CD8-positive, alpha-beta memory T cell (primary cell): ENCODE measurements at regions not wholly inside any gene's neighbourhood (a gene's known extent, or its start where the extent isn't known, plus 50 kb on each side); places are given as distances from the start of the nearest gene placed in this dataset.

Source experiments
- CTCF ChIA-PET: fragments of 350-600 bp; sonication (Branson Sonifier 250); formaldehyde crosslinking; loops from one replicate; lab custom pipeline; 2021; ENCODE audit warnings: antibody characterized with exemption; lab: Charles Lee
- POLR2A ChIA-PET: fragments of 350-600 bp; sonication (Branson Sonifier 250); formaldehyde crosslinking; loops from one replicate; lab custom pipeline; 2021; ENCODE audit warnings: antibody characterized with exemption; lab: Charles Lee
- DNase-seq, 5 donors: peaks; one replicate each; pipeline versions ENCODE4 v3.0.0 to v3.0.0-alpha.2; 2020 to 2022; ENCODE audit warnings: mixed read lengths in 1 of 5
- H3K27ac ChIP-seq: one replicate; pipeline ENCODE4 v1.7.0; 2013; ENCODE audit warnings: low read depth, mild to moderate bottlenecking, low read length, moderate library complexity
- H3K27me3 ChIP-seq: 2 replicates; pipeline ENCODE4 v1.7.0; 2013; ENCODE audit warnings: low read length, mild to moderate bottlenecking; ENCODE audit not compliant: insufficient read depth, poor library complexity, severe bottlenecking
- H3K36me3 ChIP-seq: 2 replicates; pipeline ENCODE4 v1.7.0; 2013; ENCODE audit warnings: mild to moderate bottlenecking, low read length, moderate library complexity; ENCODE audit not compliant: insufficient read depth
- H3K4me1 ChIP-seq: 2 replicates; pipeline ENCODE4 v1.7.0; 2013; ENCODE audit warnings: mild to moderate bottlenecking, low read length, moderate library complexity; ENCODE audit not compliant: insufficient read depth
- H3K4me3 ChIP-seq: 2 replicates; pipeline ENCODE4 v1.7.0; 2013; ENCODE audit warnings: mild to moderate bottlenecking, low read length
- H3K9me3 ChIP-seq: 2 replicates; pipeline ENCODE4 v1.7.0; 2013; ENCODE audit warnings: mild to moderate bottlenecking, low read length
- H3K27ac Mint-ChIP-seq, 8 donors: one replicate each; pipeline ENCODE4 v1.8.0; 2020 to 2021; ENCODE audit warnings: mixed read lengths in 8 of 8, mild to moderate bottlenecking in 6 of 8, inconsistent platforms in 3 of 8, moderate library complexity in 3 of 8
- H3K27me3 Mint-ChIP-seq, 2 donors: one replicate each; pipeline ENCODE4 v1.8.0; 2020 to 2021; ENCODE audit warnings: mixed read lengths in 2 of 2, mild to moderate bottlenecking in 1 of 2, moderate library complexity in 1 of 2
- H3K36me3 Mint-ChIP-seq, 3 donors: one replicate each; pipeline ENCODE4 v1.8.0; 2020 to 2021; ENCODE audit warnings: mixed read lengths in 3 of 3, inconsistent platforms in 1 of 3, mild to moderate bottlenecking in 1 of 3
- H3K4me1 Mint-ChIP-seq, 3 donors: one replicate each; pipeline ENCODE4 v1.8.0; 2020 to 2021; ENCODE audit warnings: mixed read lengths in 3 of 3, inconsistent platforms in 1 of 3, mild to moderate bottlenecking in 1 of 3
- H3K4me3 Mint-ChIP-seq, 7 donors: one replicate each; pipeline ENCODE4 v1.8.0; 2020 to 2021; ENCODE audit warnings: mixed read lengths in 7 of 7, mild to moderate bottlenecking in 6 of 7, moderate library complexity in 4 of 7, inconsistent platforms in 2 of 7
- H3K9me3 Mint-ChIP-seq, 5 donors: one replicate each; pipeline ENCODE4 v1.8.0; 2020 to 2022; ENCODE audit warnings: mixed read lengths in 5 of 5, mild to moderate bottlenecking in 3 of 5, moderate library complexity in 2 of 5, inconsistent platforms in 1 of 5

DNA sequence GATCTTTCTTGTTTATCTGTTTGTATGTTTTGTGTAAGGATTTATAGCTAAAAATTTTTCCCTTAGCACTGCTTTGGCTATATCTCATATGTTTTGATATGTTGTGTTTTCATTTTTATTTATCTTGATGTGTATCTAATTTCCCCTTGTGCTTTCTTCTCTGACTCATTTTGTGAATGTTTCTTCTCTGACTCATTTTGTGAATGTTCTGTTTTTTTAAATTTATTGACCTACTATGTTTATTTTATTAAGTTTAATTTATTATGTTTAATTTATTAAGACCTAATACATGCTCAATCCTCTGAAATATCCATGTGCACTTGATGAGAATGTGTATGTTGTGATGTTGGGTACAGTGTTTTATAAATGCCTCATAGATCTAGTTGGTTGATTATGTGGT lies 793.5 kb upstream of the CADM2 start:
- H3K27ac Mint-ChIP-seq: no peak overlapping the region
- no peaks in the 10 kb centered on the region for H3K36me3 Mint-ChIP-seq
- no peaks in the 10 kb centered on the region for H3K4me1 Mint-ChIP-seq
- Histone ChIP-seq H3K4me1 (no peaks in the 10 kb centered on the region), H3K27ac (no peak overlapping the region), H3K36me3 (no peaks in the 10 kb centered on the region), H3K27me3 (no peaks in the 10 kb centered on the region), H3K9me3 (no peaks in the 10 kb centered on the region), H3K4me3 (no peak overlapping the region)
- H3K27me3 Mint-ChIP-seq: no peaks in the 10 kb centered on the region
- peaks cover 4 to 36% (median 10%) of the 10 kb centered on the region in 5 donors for H3K9me3 Mint-ChIP-seq
- ChIA-PET POLR2A (no interaction called here), CTCF (no interaction called here)
- DNase-seq: no peak
- no peak overlapping the region for H3K4me3 Mint-ChIP-seq

DNA sequence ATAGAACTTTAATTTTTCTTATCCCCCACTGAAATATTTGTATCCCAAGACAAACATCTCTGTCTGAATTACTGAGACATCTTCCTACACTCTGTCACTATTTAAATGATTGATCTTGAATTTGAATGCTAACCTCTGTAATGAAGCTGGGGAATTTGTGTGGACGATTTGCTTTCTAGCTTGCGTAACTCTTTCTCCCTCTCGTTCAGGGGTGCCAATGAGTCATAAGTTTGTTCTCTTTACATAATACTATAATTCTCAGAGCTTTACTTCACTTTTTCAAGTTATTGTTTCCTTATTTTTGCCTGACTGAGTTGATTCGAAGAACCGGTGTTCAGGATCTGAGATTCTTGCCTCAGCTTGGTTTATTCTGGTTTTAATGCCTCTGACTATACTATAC lies 783.3 kb upstream of the CADM2 start:
- Histone ChIP-seq H3K27me3 (no peaks in the 10 kb centered on the region), H3K27ac (no peak overlapping the region), H3K4me3 (no peak overlapping the region), H3K36me3 (no peaks in the 10 kb centered on the region), H3K9me3 (no peaks in the 10 kb centered on the region), H3K4me1 (no peaks in the 10 kb centered on the region)
- H3K36me3 Mint-ChIP-seq: no peaks in the 10 kb centered on the region
- H3K27me3 Mint-ChIP-seq: no peaks in the 10 kb centered on the region
- no peak overlapping the region for H3K27ac Mint-ChIP-seq
- H3K4me1 Mint-ChIP-seq: no peaks in the 10 kb centered on the region
- H3K9me3 Mint-ChIP-seq: peaks cover 2 to 33% (median 10%) of the 10 kb centered on the region in 5 donors
- ChIA-PET CTCF (no interaction called here), POLR2A (no interaction called here)
- H3K4me3 Mint-ChIP-seq: no peak overlapping the region
- DNase-seq: no peak

DNA sequence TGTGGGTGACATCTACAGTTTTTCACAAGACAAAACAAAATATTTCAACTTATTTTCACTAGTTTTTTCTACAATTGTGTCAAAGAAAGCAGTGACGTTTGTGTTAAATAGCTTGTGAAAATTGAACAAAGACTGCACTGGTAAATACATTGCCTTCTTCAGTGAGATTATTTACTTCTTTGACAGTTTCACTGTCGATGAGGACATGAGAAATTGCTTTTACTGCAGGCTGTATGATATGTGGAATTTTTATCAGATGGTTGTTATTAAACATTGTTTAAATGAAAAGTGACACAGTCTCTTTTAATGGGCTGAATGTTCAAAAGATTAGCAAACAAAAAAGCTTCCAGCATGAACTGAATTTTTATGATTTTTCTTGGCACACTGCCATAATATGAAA lies 773.9 kb upstream of the CADM2 start:
- ChIA-PET POLR2A (no interaction called here), CTCF (no interaction called here)
- H3K36me3 Mint-ChIP-seq: no peaks in the 10 kb centered on the region
- H3K27me3 ChIP-seq: no peaks in the 10 kb centered on the region
- DNase-seq: no peak
- no peak overlapping the region for H3K27ac Mint-ChIP-seq
- H3K27ac ChIP-seq: no peak overlapping the region
- no peaks in the 10 kb centered on the region for H3K36me3 ChIP-seq
- H3K4me1 Mint-ChIP-seq: no peaks in the 10 kb centered on the region
- no peak overlapping the region for H3K4me3 ChIP-seq
- H3K27me3 Mint-ChIP-seq: no peaks in the 10 kb centered on the region
- H3K4me1 ChIP-seq: no peaks in the 10 kb centered on the region
- no peak overlapping the region for H3K4me3 Mint-ChIP-seq
- H3K9me3 Mint-ChIP-seq: peaks cover 0 to 14% (median 8%) of the 10 kb centered on the region in 5 donors
- no peaks in the 10 kb centered on the region for H3K9me3 ChIP-seq

DNA sequence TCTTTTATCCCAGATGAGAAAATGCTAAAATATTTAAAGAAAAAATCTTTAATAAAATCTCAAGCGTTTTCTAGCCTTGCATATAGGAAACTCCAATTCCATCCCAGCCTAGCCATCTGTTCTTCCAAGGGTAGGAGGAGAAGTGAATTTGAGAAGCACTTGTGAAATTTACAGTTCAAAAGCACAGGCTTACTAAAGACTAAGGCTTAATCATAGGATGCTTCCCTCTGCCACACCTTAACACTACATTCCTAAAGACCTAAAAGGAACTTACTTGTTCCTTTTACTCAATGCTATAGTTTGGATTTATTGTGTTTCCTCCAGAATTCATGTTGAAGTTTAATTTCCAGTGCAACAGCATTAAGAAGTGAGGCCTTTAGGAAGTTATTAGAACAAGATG lies 764.8 kb upstream of the CADM2 start:
- no peak for DNase-seq
- no peaks in the 10 kb centered on the region for H3K4me1 ChIP-seq
- H3K9me3 ChIP-seq: no peaks in the 10 kb centered on the region
- Mint-ChIP-seq H3K36me3 (no peaks in the 10 kb centered on the region), H3K27me3 (no peaks in the 10 kb centered on the region), H3K27ac (no peak overlapping the region), H3K4me3 (no peak overlapping the region), H3K4me1 (no peaks in the 10 kb centered on the region), H3K9me3 (peaks cover 11 to 27% (median 25%) of the 10 kb centered on the region in 5 donors)
- no peaks in the 10 kb centered on the region for H3K36me3 ChIP-seq
- H3K27ac ChIP-seq: no peak overlapping the region
- H3K4me3 ChIP-seq: no peak overlapping the region
- H3K27me3 ChIP-seq: no peaks in the 10 kb centered on the region
- POLR2A ChIA-PET: no interaction called here
- CTCF ChIA-PET: no interaction called here

DNA sequence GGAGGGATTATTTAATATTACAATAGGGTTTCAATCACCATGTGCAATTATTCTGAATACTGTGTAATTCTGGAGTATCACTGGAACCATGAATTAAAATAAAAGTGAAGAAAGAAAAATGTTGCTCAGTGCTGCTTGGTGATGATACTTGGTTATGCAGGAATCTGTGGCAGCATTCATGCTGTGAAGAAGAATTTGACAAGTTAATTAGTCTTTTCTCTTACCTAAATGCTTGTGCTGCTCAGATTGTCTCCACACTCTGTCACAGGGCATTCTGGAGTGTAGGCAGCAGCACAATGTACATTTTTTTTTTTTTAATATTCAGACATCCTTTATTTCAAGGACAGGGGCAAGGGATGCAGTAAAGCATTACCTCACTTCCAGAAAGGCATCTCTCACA lies 749.3 kb upstream of the CADM2 start:
- no peak overlapping the region for H3K27ac Mint-ChIP-seq
- no peak overlapping the region for H3K4me3 Mint-ChIP-seq
- ChIA-PET CTCF (no interaction called here), POLR2A (no interaction called here)
- H3K4me1 Mint-ChIP-seq: no peaks in the 10 kb centered on the region
- H3K27ac ChIP-seq: no peak overlapping the region
- H3K27me3 ChIP-seq: no peaks in the 10 kb centered on the region
- no peaks in the 10 kb centered on the region for H3K4me1 ChIP-seq
- no peak for DNase-seq
- H3K9me3 Mint-ChIP-seq: peaks cover 6 to 35% (median 13%) of the 10 kb centered on the region in 5 donors
- no peaks in the 10 kb centered on the region for H3K9me3 ChIP-seq
- H3K36me3 ChIP-seq: no peaks in the 10 kb centered on the region
- no peaks in the 10 kb centered on the region for H3K36me3 Mint-ChIP-seq
- H3K4me3 ChIP-seq: no peak overlapping the region
- H3K27me3 Mint-ChIP-seq: no peaks in the 10 kb centered on the region

DNA sequence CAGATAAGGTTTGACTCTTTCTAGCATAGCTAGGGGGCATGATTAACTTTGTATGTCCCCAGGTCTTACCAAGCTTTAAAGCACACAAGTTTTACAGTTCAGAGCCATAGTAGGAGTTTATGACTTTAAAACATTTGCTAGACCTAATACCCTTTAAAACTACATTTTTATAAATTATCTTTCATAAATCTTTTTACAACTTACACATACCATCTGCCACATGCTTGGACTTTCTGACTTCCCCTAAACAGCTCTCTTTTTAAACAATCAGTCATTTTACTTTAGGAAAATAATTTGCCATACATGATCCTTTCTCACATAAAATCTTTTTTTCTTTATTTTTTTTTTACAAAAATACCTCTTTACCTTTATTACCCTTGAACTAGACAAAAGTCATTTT lies 735.3 kb upstream of the CADM2 start:
- DNase-seq: no peak
- Mint-ChIP-seq H3K4me3 (no peak overlapping the region), H3K27ac (peak overlapping the region in 1 of 8 donors; percentile 33), H3K9me3 (peaks cover 10 to 43% (median 15%) of the 10 kb centered on the region in 5 donors), H3K27me3 (no peaks in the 10 kb centered on the region), H3K36me3 (no peaks in the 10 kb centered on the region), H3K4me1 (no peaks in the 10 kb centered on the region)
- Histone ChIP-seq H3K27me3 (no peaks in the 10 kb centered on the region), H3K36me3 (no peaks in the 10 kb centered on the region), H3K27ac (no peak overlapping the region), H3K9me3 (no peaks in the 10 kb centered on the region), H3K4me3 (no peak overlapping the region), H3K4me1 (no peaks in the 10 kb centered on the region)
- CTCF ChIA-PET: no interaction called here
- POLR2A ChIA-PET: no interaction called here

DNA sequence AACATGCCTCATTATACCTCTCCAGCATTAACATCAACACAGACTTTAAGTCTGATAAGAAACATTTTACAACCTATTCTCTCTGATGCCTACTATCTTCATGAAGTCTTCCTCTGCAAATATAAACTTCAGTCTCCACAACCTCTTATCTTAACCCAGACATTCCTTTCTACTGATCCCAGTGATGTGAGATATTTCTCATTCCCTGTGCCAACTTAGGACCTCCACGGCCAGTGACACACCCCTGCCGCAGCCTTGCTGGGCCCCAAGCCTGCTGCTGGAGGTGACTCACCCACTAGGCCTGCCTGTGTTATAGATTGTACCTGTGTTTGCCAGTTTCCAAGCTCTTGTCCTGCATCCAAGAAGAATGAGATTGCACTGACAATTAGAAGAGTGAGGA lies 734.5 kb upstream of the CADM2 start:
- H3K4me1 ChIP-seq: no peaks in the 10 kb centered on the region
- H3K4me3 ChIP-seq: no peak overlapping the region
- H3K27ac ChIP-seq: no peak overlapping the region
- no peaks in the 10 kb centered on the region for H3K9me3 ChIP-seq
- Mint-ChIP-seq H3K36me3 (no peaks in the 10 kb centered on the region), H3K27me3 (no peaks in the 10 kb centered on the region), H3K4me3 (no peak overlapping the region), H3K27ac (no peak overlapping the region), H3K9me3 (peaks cover 8 to 43% (median 15%) of the 10 kb centered on the region in 5 donors), H3K4me1 (no peaks in the 10 kb centered on the region)
- POLR2A ChIA-PET: no interaction called here
- no peaks in the 10 kb centered on the region for H3K36me3 ChIP-seq
- H3K27me3 ChIP-seq: no peaks in the 10 kb centered on the region
- no peak for DNase-seq
- CTCF ChIA-PET: no interaction called here

DNA sequence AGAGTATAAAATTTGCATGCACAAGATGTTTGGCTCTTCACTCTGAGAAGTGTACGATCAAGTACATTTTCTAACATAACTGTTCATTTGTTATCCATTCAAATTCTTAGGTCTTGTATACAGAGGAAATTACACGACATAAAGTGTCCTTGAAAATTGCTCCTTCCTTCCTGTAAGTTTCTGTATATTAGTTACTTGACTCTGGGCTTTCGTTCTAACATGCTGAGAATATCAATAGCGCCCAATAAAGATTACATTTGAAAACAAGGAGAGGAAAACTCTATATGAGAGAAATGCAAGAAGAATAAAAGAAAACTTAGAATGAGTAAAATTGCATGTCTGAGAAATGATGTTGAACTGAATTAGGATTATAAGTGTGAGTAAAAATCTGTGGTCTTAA lies 722.5 kb upstream of the CADM2 start:
- no peak overlapping the region for H3K27ac ChIP-seq
- H3K36me3 ChIP-seq: no peaks in the 10 kb centered on the region
- CTCF ChIA-PET: no interaction called here
- peaks cover 9 to 23% (median 17%) of the 10 kb centered on the region in 5 donors for H3K9me3 Mint-ChIP-seq
- no peak overlapping the region for H3K4me3 ChIP-seq
- peak overlapping the region in 1 of 7 donors; percentile 18 for H3K4me3 Mint-ChIP-seq
- DNase-seq: no peak
- H3K27me3 Mint-ChIP-seq: no peaks in the 10 kb centered on the region
- no peaks in the 10 kb centered on the region for H3K4me1 Mint-ChIP-seq
- POLR2A ChIA-PET: no interaction called here
- no peaks in the 10 kb centered on the region for H3K9me3 ChIP-seq
- no peaks in the 10 kb centered on the region for H3K36me3 Mint-ChIP-seq
- no peaks in the 10 kb centered on the region for H3K27me3 ChIP-seq
- no peak overlapping the region for H3K27ac Mint-ChIP-seq
- H3K4me1 ChIP-seq: no peaks in the 10 kb centered on the region

DNA sequence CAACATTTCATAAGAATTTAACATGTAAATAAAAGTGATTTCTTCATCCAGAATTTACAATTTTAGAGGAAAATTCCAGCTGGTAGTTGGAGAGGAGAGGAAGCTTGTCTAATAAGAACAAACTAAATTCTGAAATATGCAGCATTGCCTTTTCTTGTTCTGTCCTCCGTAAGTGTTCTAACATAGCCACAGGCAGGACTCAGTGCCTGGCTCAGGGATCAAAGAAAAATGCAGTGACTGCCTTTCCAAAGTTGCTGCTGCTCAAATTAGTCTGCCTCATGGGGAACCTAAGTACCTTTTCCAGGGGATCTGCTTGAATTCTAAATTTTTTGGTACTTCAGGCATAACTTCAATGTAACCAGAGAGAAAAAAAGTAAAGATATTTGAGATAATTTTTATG lies 713.0 kb upstream of the CADM2 start:
- no peak for DNase-seq
- H3K4me3 Mint-ChIP-seq: no peak overlapping the region
- Histone ChIP-seq H3K27ac (no peak overlapping the region), H3K36me3 (no peaks in the 10 kb centered on the region), H3K9me3 (no peaks in the 10 kb centered on the region), H3K4me3 (no peak overlapping the region), H3K4me1 (no peaks in the 10 kb centered on the region), H3K27me3 (no peaks in the 10 kb centered on the region)
- H3K36me3 Mint-ChIP-seq: no peaks in the 10 kb centered on the region
- peaks cover 2 to 21% (median 18%) of the 10 kb centered on the region in 5 donors for H3K9me3 Mint-ChIP-seq
- no peaks in the 10 kb centered on the region for H3K4me1 Mint-ChIP-seq
- no peak overlapping the region for H3K27ac Mint-ChIP-seq
- peaks cover 0 to 2% of the 10 kb centered on the region in 2 donors for H3K27me3 Mint-ChIP-seq
- POLR2A ChIA-PET: no interaction called here
- CTCF ChIA-PET: no interaction called here
